Ammon's horn (tissue), 1 donor: ENCODE measurements at regions not wholly inside any gene's neighbourhood (a gene's known extent, or its start where the extent isn't known, plus 50 kb on each side); places are given as distances from the start of the nearest gene placed in this dataset.
"Not testable (repeated sequence)": the region's sequence is repeated elsewhere in the genome, so short reads cannot be mapped to it uniquely, and the experiment has no call there.

Experiments
- DNase-seq: peaks from one replicate; pipeline ENCODE4 v3.0.0-alpha.2; 2016; ENCODE audit warnings: low spot score

DNA sequence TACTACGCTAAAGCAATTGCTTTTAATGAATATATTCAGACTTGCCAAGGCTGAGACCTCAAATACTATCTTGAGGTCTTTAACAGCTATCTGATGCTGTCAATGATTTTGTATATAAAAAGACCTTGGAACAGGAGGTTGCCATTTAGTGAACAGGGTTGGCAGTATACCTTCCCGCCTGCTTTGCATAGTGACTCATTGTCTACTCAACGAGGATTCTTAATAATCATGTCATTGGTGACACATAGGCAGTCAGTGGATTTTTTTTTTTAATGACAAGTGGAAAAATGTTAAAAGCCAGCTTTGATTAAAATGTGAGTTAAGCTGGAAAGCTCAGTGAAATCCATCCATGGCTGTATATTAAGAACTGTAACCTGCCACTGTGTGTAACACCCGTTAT is 164.0 kb downstream of the ASMT start:
- no peak for DNase-seq

- no peak for DNase-seq
These were observed 164.8 kb downstream of the ASMT start for GRCh38 chrX:1779626-1780025.

DNA sequence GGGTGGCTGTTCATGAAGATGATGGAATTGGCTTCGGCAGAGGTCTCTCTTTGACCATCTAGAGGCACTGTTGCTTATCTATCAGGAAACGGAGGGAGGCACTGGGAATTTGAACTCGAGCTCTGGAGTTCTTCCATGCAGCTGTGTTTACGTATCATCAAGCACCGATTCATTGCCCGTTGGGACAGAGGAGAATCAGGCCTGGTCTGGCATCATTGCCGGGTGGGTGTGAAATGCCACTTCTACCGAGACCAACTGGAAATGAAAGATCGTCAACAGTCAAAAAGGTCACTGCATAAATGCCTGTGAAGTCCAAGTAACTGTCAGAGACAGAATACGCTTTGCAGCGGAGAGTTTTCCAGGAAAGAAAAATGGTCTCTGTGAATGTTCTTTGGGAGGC is 166.9 kb downstream of the ASMT start:
- DNase-seq, result no peak

DNA sequence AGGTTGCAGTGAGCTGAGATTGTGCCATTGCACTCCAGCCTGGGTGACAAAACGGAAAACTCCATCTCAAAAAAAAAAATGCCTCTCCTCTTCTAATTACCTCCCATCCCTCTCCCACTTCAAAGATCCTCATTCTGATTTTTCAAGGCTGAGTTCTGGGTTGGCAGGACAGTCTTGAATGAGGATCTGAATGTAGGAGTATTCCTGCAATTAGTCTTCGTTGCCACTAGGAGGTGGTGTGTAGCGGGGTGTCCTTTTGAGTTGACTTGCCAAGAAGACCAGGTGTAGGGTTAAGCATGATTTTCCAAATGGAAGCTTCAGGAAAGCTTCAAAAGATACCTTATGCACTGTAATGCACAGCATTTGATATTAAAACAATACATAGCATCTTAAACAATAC is 169.9 kb downstream of the ASMT start:
- DNase-seq, result no peak

DNA sequence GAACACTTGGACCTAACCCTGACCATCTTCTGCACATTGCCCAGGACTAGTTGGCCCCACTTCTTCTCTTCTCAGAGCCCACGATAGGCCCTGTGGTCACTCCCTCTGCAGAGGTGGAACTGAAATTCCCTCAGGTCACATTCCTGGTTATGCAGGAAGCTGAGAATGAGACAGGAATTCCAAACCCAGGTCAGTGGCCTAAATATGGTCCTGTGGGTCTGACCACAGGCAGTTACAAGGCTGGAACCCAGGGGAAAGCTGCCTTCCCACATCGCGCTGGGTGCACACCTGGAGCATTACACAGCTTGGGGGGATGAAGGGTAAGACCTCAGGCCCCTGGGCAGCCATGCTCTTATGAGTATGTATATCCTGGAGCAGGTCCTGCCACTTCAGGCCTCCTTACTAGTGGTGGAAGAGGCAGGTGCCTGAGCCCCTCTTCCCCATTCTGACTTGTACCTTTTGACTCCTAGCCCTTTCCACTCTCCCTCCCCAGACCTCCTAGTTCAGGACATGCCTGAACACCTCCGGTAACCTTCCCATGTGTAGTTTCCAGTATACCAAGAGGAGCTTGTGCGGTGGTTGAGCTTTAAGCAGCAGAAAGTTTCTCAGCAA is 173.5 kb downstream of the ASMT start:
- DNase-seq, result no peak

DNA sequence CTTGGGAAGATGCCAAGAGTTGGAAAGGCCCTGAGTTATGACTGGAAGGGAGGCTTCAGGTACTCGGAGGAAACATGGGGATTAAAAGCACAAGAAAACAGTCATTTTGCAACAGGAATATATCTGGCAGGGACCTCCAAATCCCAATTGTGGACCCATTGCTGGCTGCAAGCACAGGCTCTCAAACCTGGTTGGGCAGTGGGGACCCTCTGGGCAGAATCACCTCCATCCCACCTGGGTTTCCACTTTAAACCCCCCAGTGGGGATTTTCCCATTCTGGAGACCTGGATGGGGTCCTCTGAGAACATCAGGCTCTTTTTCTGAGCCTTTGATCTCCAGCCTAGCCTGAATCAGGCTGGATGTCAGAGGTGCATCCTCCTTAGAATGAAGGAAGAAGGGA is 177.8 kb downstream of the ASMT start:
- DNase-seq, result no peak

GRCh38 chrX:1794586-1794985 is 179.7 kb downstream of the ASMT start:
- no peak for DNase-seq

GRCh38 chrX:1802912-1803311 is 188.1 kb downstream of the ASMT start:
- DNase-seq, result no peak

DNA sequence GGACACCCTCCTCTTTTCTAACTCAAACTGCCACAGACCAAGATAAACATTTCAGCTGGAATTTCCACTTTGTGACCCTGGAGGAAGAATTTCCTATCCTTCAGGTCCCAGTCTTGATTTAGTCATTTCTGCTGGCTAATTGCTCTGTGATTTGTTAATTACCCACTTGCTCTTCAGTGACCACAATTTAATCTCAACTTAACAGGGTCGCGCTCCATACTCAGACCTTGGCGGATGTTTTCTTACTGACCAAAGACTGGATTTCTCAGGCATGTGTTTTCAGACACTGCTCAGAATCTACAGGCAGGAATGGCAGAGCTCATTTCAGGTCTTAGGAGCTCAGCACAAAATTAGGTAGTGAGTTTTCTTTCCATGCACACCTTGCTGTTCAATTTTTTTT is 188.9 kb downstream of the ASMT start:
- DNase-seq, result no peak

GRCh38 chrX:1807301-1807731 is 192.5 kb downstream of the ASMT start:
- no peak for DNase-seq

DNA sequence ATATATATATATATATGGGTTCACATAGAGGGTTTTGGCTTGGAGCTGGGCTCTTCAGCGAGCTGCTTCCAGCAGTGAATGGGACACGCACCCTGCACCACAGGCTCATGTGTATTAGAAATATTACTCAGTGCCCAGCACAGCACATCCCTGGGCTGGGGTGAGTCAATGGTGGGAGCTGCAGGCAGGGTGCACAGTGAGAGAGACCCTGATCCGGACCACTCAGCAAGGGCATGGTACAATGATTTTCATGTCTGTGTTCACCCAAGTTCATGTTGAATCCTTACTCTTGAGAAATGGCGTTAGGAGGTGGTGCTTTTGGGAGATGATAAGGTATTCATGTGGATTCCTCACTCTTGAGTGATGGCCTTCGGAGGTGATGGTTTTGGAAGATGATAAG is 194.7 kb downstream of the ASMT start:
- DNase-seq, result no peak

GRCh38 chrX:1813809-1814208 is 198.9 kb downstream of the ASMT start:
- DNase-seq, result no peak

DNA sequence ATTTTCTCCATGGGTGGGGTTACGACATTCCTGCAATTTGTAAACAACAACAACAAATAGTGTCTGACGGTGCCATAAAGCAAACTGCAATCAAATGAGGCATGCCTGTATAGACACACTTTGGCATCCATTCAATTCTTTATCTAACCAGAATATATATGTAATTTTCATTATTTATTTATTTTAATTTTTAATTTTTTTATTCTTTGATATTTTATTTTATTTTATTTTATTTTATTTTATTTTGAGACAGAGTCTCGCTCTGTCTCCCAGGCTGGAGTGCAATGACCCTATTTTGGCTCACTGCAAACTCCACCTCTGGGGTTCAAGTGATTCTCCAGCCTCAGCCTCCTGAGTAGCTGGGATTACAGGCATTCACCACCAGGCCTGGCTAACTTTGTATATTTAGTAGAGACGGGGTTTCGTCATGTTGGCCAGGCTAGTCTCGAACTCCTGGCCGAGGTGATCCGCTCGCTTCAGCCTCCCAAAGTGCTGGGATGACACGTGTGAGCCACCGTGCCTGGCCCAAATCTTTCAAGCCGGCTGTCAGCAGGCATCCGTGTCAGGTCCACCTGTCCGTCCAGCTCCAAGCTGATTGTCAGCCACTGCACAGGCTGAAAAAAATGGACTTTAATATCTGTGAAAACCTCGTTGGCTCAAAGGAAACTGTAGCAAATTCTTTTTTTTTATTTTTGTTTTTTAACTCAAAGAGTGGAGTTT is 200.8 kb downstream of the ASMT start:
- DNase-seq, result no peak

- not testable (repeated sequence) for DNase-seq
These were observed 201.6 kb downstream of the ASMT start for GRCh38 chrX:1816387-1816982.

DNA sequence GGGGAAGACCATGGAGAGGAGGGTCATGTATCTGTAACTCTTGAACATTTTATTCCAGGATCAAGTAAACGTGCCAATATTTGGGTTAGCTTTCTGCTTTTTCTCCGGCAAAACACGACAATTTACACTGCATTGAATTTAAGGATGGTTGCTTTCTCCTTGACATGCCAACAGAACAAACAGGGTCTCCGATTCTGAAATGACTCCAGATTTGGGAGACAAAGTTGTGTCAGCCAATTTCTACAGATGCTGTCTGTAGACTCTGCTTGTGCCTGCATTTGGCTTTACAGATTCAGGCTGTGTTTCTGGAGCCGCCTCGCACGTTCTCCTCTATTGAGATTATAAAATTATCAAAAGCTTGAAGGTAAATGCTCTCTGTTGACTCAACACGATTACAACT is 207.0 kb downstream of the ASMT start:
- DNase-seq, result no peak

GRCh38 chrX:1824855-1825254 is 210.0 kb downstream of the ASMT start:
- DNase-seq, result no peak

- DNase-seq, result peak; percentile 43
These were observed 218.9 kb downstream of the ASMT start for GRCh38 chrX:1833656-1834360.

GRCh38 chrX:1835056-1835455 is 220.2 kb downstream of the ASMT start:
- no peak for DNase-seq

DNA sequence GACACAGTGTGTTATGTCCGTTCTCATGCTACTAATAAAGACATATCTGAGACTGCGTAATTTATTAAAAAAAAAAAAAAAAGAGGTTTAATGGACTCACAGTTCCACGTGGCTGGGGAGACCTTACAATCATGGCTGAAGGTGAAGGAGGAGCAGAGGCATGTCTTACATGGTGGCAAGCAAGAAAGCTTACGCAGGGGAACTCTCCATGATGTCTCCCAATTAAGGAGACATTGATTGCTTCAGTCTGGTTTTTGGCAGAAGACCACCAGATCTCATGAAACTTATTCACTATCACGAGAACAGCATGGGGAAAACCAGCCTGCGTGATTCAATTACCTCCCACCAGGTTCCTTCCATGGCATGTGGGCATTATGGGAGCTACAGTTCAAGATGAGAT is 221.8 kb downstream of the ASMT start:
- no peak for DNase-seq

DNA sequence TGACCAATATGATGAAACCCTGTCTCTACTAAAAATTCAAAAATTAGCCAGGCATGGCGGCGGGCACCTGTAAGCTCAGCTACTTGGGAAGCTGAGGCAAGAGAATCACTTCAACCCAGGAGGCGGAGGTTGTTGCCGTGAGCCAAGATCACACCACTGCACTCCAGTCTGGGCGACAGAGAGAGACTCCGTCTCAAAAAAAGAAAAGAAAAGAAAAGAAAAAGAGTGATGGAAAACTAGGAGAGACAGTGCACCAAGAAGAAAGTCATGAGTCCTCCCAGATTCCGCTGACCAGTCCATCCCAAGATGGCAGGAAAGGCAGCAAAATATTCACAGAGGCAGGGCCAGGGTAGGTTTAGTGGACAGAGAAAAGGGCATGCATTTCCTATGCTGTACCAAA is 226.9 kb downstream of the ASMT start:
- no peak for DNase-seq

DNA sequence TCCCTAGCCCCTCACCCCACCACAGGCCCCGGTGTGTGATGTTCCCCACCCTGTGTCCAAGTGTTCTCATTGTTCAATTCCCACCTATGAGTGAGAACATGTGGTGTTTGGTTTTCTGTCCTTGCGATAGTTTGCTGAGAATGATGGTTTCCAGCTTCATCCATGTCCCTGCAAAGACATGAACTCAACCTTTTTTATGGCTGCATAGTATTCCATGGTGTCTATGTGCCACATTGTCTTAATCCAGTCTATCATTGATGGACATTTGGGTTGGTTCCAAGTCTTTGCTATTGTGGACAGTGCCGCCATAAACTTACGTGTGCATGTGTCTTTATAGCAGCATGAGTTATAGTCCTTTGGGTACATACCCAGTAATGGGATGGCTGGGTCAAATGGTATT is 232.1 kb downstream of the ASMT start:
- DNase-seq, result not testable (repeated sequence)

- DNase-seq, result not testable (repeated sequence)
These were observed 232.9 kb downstream of the ASMT start for GRCh38 chrX:1847790-1848189.

DNA sequence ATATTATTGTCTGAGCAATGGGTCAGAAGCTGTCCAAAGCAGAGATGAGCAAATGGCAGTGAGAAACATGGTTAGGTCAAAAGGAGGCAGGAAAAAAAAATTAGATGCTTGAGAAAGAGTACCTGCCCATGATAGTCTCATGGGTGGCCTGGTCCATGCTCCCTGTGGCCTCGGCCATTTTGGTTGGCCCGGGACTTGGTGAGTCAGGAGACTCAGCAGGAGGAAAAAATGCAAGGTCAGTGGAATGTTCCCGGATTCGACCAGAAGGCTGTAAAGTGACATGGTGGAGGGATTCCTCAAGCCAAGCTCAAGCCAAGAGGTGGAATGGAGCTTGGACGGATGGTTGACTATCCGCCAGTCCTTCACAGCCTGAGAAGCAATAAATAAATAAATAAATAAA is 236.7 kb downstream of the ASMT start:
- DNase-seq, result no peak
